ENCODE measurements at regions not wholly inside any gene's neighbourhood (a gene's known extent, or its start where the extent isn't known, plus 50 kb on each side); places are given as distances from the start of the nearest gene placed in this dataset.

DNA sequence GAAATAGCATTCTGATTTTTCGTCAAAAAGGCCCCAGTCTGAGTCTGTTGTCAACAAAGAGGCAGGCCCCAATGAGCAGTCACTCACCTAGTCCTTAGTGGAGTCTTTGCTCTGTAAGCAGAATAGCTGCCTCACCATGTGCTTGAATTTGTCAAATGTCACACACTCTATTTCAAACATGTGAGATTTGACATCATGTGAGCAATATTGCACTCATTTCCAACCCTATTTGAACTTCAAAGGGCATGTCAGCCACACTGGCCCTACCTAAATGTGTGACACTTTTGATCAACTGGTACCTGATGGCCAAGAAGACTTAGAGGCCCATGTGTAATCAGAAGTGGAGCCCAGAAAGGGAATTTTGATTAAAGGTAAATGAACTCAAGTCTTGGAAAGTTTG, 59.4 kb upstream of the PLAC1 start:
- no peak for DNase-seq (ENCODE audit: low spot score)

- no peak for DNase-seq (ENCODE audit: low spot score)
Observed at GRCh38 chrX:134716620-134717012, 58.3 kb upstream of the PLAC1 start.

DNA sequence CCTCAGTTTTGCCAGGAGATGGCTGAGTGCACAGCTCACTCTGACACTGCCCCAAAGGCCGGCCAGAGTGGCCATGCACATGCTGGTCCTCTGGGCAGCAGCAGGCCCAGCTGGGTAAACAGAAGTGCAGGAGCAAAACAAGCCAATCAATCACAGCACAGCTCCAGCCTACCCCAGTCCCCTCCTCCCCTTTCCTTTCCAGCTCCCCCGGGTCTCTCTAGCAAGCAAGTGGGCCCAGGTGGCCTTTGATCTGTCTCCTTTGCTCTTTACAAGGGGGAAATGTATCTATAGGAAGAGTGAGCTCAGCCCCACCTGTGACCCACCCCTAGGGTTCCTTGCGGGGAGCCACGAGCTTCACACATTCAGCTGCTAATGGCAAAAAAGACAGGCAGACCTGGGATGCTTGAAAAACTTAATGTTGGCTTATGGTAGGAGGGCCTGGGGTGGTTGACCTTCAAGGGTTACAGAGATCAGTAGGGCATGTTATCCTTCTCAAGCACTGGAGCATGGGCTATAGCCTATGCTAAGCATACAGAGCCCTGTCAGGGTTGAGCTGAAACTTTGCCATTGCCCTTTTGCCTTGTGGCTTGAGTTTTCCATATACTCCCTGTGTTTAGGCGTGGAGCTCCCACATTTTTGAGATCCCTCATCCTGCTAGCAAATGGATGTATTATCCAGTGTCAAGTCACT, 57.8 kb upstream of the PLAC1 start:
- no peak for DNase-seq (ENCODE audit: low spot score)

DNA sequence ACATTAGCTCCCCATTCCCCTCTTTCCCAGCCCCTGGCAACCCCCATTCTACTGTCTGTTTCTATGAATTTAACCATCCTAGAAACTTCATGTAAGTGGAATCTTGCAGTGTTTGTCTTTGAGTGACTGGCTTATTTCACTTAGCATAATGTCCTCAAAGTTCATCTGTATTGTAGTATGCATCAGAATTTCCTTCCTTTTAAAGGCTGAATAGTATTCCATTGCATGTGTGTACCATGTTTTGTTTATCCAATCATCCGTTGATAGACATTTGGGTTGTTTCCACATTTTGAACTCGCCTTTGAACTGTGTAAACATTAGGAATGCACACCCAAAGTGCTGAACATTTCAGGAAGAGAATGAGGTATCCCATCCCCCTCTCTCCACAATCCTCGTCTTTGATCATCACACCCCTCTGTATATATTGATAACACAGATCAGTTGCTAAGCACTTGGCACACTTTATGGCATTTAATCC, 56.4 kb upstream of the PLAC1 start:
- no peak for DNase-seq (ENCODE audit: low spot score)

DNA sequence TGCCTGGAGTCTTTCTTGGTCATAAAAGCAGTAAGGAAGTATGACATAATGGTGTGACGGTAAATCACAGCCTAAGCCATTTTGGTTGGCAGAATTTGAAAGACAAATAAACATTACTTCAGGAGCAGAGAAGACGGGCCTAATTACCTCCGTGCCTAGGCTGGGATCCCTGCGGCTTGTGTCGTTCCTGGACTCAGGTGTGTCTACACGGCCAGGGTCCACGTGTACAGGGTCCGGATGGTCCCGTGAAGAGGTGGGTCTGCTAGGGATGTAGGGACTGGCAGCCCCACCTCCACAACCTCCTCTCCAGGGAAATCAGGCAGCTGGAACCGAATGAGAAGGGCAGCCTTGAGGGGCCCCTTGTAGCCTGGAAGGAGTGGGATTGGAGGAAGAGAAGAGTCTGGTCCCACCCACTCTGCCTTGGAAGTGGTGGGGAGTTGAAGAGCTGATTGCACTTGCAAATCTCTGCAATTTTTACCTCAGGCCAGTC, 55.4 kb upstream of the PLAC1 start:
- no peak for DNase-seq (ENCODE audit: low spot score)

DNA sequence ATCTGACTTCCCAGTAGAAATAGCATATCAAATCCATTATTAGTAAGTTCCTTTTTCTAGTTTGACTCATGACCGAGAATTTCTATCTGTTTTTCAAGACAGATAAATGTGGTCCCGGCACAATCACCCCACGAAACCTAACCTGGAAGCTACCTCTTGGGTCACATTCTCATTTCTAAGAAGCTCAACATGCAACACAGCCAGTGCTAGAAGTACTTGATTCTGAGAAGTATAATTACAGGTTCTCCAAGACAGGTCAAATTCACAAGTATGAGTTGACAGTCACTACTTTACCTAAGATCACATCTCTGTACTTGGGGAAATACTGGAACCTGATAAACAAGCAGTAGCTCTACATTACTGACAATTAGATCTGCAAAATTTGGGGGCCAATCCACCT, 54.0 kb upstream of the PLAC1 start:
- DNase-seq (ENCODE audit: low spot score): no peak

GRCh38 chrX:134711135-134711921, 53.1 kb upstream of the PLAC1 start:
- DNase-seq (ENCODE audit: low spot score): no peak

Measured in A172 (cell line).